ENCODE measurements at regions not wholly inside any gene's neighbourhood (a gene's known extent, or its start where the extent isn't known, plus 50 kb on each side); places are given as distances from the start of the nearest gene placed in this dataset.

DNA sequence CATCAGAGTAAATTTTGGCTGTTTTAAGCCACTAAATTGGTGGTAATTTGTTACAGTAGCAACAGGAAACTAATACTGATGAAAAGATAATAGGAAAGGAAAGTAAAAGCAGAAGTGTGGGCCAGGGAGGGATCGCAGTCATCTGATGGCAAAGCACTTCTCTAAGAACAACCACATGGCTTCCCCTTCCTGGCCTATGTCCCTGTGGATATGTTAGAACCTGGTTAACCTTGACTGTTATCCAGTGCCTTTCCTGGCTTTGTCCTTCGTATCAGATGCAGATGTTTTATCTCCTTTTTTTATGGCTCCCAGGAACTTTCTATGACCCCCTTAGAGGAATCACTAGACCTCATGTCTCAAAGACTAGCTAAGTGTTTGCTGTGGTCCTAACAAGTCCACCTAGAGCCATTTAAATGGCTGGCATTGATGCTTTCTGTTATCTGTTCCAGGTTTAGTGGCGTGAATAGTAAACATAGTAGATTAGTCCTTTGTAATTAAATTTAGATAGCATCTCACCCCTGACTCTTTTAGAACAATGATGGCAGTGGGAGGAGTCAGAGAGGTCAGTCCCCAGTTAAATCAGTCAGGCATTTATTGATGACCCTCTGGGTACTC is 79.2 kb upstream of the PHACTR2 start:
- TF ChIP-seq, protein P1, sequence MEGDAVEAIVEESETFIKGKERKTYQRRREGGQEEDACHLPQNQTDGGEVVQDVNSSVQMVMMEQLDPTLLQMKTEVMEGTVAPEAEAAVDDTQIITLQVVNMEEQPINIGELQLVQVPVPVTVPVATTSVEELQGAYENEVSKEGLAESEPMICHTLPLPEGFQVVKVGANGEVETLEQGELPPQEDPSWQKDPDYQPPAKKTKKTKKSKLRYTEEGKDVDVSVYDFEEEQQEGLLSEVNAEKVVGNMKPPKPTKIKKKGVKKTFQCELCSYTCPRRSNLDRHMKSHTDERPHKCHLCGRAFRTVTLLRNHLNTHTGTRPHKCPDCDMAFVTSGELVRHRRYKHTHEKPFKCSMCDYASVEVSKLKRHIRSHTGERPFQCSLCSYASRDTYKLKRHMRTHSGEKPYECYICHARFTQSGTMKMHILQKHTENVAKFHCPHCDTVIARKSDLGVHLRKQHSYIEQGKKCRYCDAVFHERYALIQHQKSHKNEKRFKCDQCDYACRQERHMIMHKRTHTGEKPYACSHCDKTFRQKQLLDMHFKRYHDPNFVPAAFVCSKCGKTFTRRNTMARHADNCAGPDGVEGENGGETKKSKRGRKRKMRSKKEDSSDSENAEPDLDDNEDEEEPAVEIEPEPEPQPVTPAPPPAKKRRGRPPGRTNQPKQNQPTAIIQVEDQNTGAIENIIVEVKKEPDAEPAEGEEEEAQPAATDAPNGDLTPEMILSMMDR (IDR thresholded peaks at IDR 0.05; ENCODE audit: insufficient read depth, low read depth, low read length) = no peak
- H3K4me3 ChIP-seq (ENCODE audit: low read depth, low read length) = no peak overlapping the region
- DNase-seq (ENCODE audit: low read depth) = peak; percentile 10

DNA sequence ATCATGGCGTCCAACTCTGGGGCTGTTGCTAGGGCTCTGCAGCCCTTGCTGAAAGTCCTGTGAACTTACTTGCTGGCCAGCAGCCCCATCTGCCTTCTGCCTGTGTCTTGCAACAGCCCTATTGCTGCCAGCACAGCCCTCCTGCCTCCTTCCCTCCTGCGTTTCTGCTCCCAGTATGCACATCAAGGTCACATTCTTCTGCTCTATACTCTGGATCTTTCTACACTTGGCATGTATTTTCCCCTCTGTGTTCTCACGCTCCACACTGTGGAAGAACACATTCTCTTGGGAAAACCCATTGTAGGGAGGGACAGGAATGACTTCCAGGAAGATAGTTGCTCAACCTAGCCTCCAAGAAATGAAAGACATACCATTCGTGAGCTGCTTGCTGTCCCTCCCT is 80.9 kb upstream of the PHACTR2 start:
- H3K4me3 ChIP-seq (ENCODE audit: low read depth, low read length) = no peak overlapping the region
- DNase-seq (ENCODE audit: low read depth) = peak; percentile 86
- TF ChIP-seq, protein P1 (IDR thresholded peaks at IDR 0.05; ENCODE audit: insufficient read depth, low read depth, low read length) = no peak

DNA sequence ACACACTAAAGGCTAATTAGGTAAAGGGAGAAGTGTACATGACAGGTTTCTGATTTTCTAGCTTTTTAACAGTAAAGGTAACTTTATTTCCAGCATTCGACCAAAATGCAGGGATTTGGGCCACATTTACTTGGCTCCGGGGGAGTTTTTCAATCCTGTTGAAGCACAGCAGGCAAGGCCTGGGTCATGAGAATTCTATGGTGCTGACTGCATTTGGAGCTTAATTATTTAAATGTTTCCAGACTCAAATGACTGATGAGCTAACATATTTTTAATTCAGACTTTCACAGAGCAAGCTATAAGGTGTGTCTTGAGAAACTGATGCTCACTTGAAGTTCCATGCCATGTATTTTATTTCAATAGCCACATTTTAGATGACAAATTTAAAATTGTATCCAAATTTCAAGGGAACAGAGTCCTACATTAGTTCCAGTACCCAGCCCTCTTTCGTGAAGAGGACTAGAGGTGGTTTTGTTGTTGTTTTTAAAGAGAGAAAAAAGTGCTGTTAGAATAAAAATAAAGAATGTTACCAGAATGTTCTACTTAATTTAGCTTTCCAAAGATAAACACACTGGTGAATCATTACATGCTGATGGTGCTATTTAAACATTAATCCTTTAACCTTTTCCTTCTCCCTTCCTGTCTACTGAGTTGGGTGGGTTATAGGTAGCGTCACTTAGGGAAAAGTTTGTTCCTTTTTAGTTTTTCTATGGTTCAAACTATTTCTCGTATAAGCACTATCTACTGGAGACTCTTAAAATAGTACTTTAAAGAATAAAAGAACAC is 82.3 kb upstream of the PHACTR2 start:
- TF ChIP-seq, protein P1 (IDR thresholded peaks at IDR 0.05; ENCODE audit: insufficient read depth, low read depth, low read length) = no peak
- DNase-seq (ENCODE audit: low read depth) = peak; percentile 32
- H3K4me3 ChIP-seq (ENCODE audit: low read depth, low read length) = no peak overlapping the region

DNA sequence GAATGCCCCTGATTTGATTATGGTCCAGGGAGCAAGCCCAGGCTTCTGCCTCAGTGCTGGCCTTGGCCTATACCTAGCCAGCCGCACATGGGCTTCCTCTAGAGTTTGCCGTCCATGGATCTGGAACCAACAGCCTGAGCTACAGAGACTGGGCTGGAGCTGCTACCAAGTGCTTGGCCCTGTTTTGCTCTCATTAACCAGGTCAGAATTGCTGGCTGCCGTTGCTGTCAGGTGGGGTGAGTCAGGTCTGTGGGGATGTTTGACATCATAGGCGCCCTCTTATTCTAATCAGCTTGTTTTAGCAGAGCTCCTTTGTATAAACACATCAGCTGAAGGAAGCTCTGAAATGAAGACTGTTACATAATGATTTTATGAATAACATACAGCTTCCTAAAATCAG is 83.1 kb upstream of the PHACTR2 start:
- H3K4me3 ChIP-seq (ENCODE audit: low read depth, low read length) = no peak overlapping the region
- TF ChIP-seq, protein P1 (IDR thresholded peaks at IDR 0.05; ENCODE audit: insufficient read depth, low read depth, low read length) = no peak
- peak; percentile 65 for DNase-seq (ENCODE audit: low read depth)

DNA sequence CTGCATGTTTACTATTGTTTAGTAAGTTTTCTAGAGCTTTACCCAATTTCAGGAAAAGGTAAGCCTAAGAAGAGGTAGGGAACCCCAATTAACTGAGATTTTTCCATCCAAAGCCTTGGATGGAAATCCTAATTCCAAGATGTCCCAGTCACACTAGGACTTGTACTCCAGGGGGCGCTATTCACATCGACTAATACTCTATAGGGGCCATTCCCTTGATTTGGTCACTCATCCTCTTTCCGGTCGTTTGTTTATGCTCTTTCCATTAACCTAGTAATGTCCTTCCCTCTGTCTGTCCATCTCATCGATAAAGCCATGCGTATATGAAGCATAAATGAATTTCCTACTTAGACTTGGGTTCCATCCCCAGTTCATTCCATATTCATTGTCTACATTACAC is 80.8 kb upstream of the FUCA2 start:
- TF ChIP-seq, protein P1 (IDR thresholded peaks at IDR 0.05; ENCODE audit: insufficient read depth, low read depth, low read length) = peak; percentile 41
- peak; percentile 13 for DNase-seq (ENCODE audit: low read depth)
- no peak overlapping the region for H3K4me3 ChIP-seq (ENCODE audit: low read depth, low read length)

DNA sequence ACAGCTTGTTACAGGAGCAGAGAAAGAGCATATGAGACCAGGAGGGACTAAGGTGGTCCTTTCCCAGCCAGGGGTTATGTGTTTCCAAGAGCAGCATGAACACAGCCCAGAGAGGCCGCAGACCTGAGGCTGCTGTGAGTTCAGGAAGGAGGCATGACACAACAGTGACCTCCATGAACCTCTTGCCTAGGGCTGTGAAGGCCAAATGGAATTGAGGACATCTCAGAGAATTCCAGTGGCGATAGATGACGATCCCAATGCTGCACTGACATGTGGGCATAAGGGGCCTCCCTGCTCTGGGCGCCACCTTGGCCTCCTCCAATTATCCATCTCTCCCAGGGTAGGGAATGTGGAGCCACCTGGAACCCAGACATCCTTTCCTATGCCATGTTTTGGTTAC is 79.9 kb upstream of the FUCA2 start:
- no peak overlapping the region for H3K4me3 ChIP-seq (ENCODE audit: low read depth, low read length)
- TF ChIP-seq, protein P1 (IDR thresholded peaks at IDR 0.05; ENCODE audit: insufficient read depth, low read depth, low read length) = no peak
- DNase-seq (ENCODE audit: low read depth) = no peak
